ENCODE measurements at regions not wholly inside any gene's neighbourhood (a gene's known extent, or its start where the extent isn't known, plus 50 kb on each side); places are given as distances from the start of the nearest gene placed in this dataset.

DNA sequence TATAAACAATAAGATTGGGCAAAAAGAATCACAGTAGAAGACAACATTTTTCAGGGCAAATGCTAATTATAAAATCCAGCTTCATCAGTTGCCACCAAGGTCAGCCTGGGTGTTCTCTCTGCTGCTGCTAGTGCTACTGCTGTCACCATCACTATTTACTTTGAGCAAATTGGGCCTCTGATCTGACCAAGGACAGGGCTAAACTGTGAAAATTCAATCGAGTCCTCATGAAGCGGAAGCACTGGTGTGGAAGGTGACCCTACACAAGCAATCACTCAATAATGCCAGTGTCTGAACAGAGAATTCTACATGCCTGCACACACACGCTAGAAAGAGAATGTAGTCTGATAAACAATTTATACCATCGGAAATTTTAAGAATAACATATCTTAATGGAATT, 122.9 kb upstream of the TTC29 start:
- H3K27ac ChIP-seq: no peak overlapping the region
- no peak overlapping the region for H3K4me3 ChIP-seq
- no peak for DNase-seq
- H3K36me3 ChIP-seq: no peaks in the 10 kb centered on the region
- no peaks in the 10 kb centered on the region for H3K9me3 ChIP-seq (replicated peaks)
- no peaks in the 10 kb centered on the region for H3K4me1 ChIP-seq
- no peaks in the 10 kb centered on the region for H3K27me3 ChIP-seq

DNA sequence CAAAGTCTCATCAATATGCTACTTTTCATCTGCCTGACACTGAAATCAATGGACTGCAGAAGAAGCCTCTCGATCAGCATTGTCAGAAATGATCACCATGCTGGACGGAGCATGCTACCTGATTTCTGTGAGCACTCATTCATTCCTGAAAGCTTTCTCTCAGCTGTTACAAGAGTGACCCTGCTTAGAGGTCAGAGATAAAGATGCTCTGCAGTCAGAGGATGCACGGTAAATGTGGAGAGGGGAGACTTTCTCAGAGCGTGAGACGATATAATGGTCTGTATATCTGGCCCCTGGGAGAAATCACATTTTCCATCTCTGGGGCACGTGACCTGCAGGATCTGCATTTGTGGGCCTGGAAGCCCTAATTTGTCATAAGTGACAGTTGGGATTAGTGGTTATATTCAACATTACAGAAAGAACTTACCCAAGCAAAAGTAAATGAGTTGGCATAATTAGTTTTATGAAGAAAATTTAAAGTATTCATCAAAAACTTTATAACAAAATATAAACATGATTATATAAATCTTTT, 125.6 kb upstream of the TTC29 start:
- no peaks in the 10 kb centered on the region for H3K36me3 ChIP-seq
- H3K27me3 ChIP-seq: no peaks in the 10 kb centered on the region
- H3K27ac ChIP-seq: no peak overlapping the region
- H3K4me1 ChIP-seq: no peaks in the 10 kb centered on the region
- no peak overlapping the region for H3K4me3 ChIP-seq
- DNase-seq: no peak
- H3K9me3 ChIP-seq (replicated peaks): no peaks in the 10 kb centered on the region

DNA sequence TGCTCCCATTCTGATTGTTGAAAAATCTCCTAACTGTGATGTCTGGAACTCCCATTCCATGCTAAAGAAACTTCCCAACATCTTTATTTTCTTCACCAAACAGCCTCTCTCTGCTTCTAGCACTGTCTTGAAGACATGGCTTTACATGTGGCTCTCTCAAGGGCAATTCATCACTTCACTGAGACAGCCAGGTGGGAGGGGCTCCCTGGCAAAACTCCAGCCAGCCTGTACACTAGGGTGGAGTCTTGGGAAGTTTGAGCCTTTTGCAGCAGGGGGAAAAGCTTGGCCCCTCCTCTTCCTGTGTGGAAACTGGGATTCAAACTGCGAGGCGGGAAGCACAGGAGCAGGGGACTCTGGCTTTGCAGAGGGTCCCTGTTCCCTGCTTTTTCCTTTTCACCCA, 130.5 kb upstream of the TTC29 start:
- H3K27ac ChIP-seq: no peak overlapping the region
- H3K36me3 ChIP-seq: no peaks in the 10 kb centered on the region
- no peaks in the 10 kb centered on the region for H3K4me1 ChIP-seq
- no peak overlapping the region for H3K4me3 ChIP-seq
- H3K27me3 ChIP-seq: no peaks in the 10 kb centered on the region
- no peak for DNase-seq
- no peaks in the 10 kb centered on the region for H3K9me3 ChIP-seq (replicated peaks)

DNA sequence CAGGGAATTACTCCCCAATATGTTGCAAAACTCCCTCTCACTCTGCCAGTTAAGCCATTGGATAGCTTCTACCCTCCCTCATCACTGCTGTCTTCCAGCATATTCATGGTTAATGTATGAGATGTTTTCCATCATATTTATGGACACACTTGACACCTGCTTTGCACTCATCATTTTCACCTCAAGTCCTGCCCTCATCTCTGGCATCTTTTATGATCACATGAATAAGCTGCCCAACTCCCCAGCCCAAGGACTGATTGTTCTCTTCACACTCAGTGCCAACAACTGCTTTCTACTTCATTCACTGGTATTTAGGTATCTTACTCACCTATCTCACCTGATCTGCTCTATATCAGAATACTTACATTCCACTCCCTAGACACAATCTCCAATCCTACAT, 131.1 kb upstream of the TTC29 start:
- Histone ChIP-seq H3K4me1 (no peaks in the 10 kb centered on the region), H3K27ac (no peak overlapping the region), H3K27me3 (no peaks in the 10 kb centered on the region), H3K4me3 (no peak overlapping the region), H3K9me3 (replicated peaks) (no peaks in the 10 kb centered on the region), H3K36me3 (no peaks in the 10 kb centered on the region)
- no peak for DNase-seq

DNA sequence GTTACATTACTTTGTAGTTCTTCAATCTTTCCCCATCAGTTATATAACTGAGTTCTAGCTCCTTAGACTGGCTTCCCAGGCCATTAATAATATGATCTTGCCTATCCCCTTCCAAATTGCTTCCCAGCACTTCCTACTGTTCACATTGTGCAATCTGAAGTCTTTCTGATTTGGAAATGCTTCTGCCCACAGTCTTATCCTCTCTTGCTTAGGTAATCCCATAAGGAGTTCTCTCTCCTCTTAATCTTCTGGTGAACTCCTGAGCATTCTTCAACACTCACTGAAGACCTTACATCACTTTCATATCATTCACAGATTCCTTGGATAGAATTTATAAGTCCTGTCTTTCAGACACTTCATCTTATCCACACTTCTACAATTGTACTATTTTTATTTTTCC, 132.7 kb upstream of the TTC29 start:
- H3K36me3 ChIP-seq: no peaks in the 10 kb centered on the region
- DNase-seq: no peak
- H3K4me3 ChIP-seq: no peak overlapping the region
- H3K27me3 ChIP-seq: no peaks in the 10 kb centered on the region
- H3K9me3 ChIP-seq (replicated peaks): no peaks in the 10 kb centered on the region
- H3K4me1 ChIP-seq: no peaks in the 10 kb centered on the region
- H3K27ac ChIP-seq: no peak overlapping the region

DNA sequence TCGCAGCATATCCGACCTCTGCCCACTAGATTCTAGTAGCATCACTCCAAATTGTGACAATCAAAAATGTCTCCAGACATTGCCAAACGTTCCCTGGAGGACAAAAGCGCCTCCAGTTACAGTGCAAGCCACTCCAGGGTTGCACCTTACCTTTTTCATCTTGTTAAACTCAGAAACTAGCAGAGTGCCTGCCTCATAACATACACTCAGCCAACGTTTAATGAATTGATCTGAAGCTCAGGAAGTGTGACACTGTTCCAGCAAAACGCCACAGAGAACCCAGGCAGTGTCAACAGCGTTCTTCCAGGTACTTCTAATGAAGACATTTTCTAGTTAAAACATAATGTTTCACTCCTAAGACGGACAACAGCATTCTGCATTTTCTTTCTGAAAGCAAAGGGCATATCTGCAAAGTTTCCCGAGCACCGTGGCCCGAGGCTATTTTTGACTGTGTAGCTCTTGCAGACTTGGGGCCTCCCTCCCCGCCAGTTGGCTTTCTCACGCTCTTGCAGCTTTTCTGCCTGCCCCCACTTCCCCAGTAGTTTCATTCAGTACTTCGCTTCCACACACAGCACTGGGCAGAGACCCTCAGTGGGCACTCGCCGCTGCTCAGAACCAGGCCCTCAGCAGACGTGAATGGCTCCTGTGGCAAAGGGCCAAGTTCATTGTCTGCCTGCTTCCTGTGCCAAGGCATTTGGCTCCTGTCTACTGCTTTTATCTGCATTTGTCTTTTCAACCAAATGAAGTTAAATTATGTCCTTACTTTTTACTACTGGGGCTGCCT, 133.4 kb upstream of the TTC29 start:
- no peaks in the 10 kb centered on the region for H3K27me3 ChIP-seq
- H3K4me3 ChIP-seq: no peak overlapping the region
- no peaks in the 10 kb centered on the region for H3K9me3 ChIP-seq (replicated peaks)
- peak in 1 of 2 experiments; percentile 17 for DNase-seq
- no peak overlapping the region for H3K27ac ChIP-seq
- no peaks in the 10 kb centered on the region for H3K36me3 ChIP-seq
- no peaks in the 10 kb centered on the region for H3K4me1 ChIP-seq

DNA sequence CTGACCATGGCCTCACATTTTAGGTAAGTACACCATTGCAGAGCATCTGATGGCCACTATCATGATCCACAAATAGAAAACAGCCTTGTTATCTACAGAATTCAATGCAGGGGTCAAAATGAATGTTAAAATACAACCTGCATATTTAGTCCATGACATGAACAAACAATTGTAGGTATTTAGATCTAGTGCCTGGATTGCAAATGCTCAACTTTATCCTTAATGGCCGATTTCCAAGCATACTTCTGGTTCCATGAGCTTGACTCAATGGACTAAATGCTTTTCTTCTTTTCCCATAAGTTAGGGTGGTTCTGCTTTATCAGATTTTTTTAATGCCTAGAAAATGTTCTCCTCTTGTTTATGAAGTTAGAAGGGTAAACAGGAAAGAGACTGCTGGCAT, 139.2 kb upstream of the TTC29 start:
- Histone ChIP-seq H3K4me3 (no peak overlapping the region), H3K27ac (no peak overlapping the region), H3K9me3 (replicated peaks) (no peaks in the 10 kb centered on the region), H3K36me3 (no peaks in the 10 kb centered on the region), H3K4me1 (no peaks in the 10 kb centered on the region), H3K27me3 (no peaks in the 10 kb centered on the region)
- no peak for DNase-seq

DNA sequence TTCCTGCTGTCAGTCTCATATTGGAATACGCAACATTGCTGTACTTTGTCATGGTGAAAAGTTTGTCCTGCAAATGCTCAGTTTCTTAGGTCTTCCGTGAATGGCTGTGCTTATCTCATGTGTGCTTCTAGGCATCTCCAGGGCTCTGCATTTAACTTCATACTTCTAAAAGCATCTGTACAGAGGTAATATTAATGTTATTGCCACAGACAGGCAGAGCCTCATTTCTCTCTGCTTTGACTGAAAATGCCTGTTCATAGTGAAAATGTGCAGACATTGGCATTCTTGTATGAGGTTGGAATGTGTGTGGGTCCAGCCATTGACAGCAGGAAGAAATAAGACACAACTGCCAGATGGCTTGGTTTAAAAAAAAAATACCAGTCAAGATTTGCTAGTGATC, 140.1 kb upstream of the TTC29 start:
- Histone ChIP-seq H3K27ac (no peak overlapping the region), H3K9me3 (replicated peaks) (no peaks in the 10 kb centered on the region), H3K4me1 (no peaks in the 10 kb centered on the region), H3K27me3 (no peaks in the 10 kb centered on the region), H3K4me3 (no peak overlapping the region), H3K36me3 (no peaks in the 10 kb centered on the region)
- no peak for DNase-seq

DNA sequence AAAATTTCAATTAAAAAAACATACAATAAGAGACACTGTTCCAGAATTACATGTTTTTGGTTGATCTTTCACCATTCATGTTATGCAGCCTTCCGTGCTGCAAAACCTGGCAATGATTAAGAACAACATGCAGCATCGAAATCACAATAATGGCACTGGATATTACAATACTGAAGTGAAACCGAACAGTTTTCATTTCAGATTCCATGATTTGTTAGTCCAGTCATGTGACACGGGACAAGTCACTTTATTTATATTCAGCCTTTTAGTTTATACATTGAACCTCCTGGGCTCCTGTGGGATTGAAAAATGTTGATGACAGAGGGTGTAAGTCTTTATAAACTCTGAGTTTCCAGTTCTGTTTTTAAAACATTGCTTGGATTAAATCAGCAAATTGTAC, 142.5 kb upstream of the TTC29 start:
- Histone ChIP-seq H3K27me3 (no peaks in the 10 kb centered on the region), H3K27ac (no peak overlapping the region), H3K36me3 (no peaks in the 10 kb centered on the region), H3K4me3 (no peak overlapping the region), H3K9me3 (replicated peaks) (no peaks in the 10 kb centered on the region), H3K4me1 (no peaks in the 10 kb centered on the region)
- DNase-seq: no peak

DNA sequence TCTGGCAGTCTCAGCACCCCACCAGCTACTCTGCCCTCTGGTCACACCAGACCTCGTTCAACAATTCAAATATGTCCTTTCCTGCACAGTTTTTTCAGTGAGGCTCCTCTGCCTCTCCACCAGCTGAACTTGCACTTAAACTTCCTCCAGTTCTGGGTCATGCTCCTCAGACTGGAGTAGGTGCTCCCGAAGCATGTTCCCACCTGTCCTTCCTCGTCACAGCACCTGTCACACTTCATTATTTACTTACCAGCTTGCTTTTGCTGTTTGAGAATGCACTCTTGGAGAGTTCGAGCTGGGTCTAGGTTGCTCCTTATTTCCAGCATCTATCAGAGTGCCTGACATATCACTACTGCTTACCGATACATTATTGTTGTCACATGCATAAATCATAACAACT, 144.8 kb upstream of the TTC29 start:
- H3K4me1 ChIP-seq: no peaks in the 10 kb centered on the region
- no peaks in the 10 kb centered on the region for H3K36me3 ChIP-seq
- H3K4me3 ChIP-seq: no peak overlapping the region
- DNase-seq: peak; percentile 63 to 75
- H3K27me3 ChIP-seq: no peaks in the 10 kb centered on the region
- H3K9me3 ChIP-seq (replicated peaks): no peaks in the 10 kb centered on the region
- no peak overlapping the region for H3K27ac ChIP-seq

DNA sequence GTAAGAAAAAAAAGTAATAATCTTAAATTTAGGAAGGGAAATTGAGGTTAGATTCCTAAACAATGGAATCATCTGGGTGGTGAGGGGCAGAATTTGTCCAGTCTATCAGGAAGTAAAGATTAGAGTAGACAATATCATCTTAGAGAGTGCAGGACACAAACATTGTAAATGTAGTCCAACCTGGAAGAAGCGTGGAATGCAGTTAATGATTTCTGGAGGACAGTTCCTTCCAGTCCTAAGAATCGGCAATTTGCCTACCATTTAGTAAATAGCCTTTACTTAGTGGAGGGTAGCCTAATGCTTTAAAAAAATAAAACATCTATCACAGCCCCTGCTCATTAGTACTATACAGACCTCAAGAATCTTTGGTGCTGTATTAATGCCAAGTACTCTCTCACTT, 147.5 kb upstream of the TTC29 start:
- no peaks in the 10 kb centered on the region for H3K36me3 ChIP-seq
- no peak for DNase-seq

DNA sequence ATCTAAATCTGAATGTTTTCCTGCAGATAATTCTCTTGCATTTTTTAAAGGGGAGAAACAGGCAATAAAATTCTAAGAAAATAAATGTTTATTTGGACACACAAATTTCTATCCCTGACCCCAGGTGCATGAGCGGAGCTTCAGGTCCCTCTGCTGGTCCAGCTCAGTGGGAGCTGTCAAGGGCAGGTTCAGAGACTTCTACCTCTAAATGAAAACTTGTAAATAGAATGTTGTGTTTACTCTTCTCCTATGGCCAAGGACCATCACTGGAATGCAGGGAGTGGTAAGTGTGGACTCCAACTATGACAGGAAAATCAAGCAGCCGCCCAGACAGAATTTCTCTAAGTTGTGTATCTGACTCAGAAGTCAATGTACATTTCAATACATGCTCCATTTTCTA, 148.6 kb upstream of the TTC29 start:
- H3K4me1 ChIP-seq: no peaks in the 10 kb centered on the region
- no peak for DNase-seq
- H3K36me3 ChIP-seq: no peaks in the 10 kb centered on the region
- H3K9me3 ChIP-seq (replicated peaks): no peaks in the 10 kb centered on the region
- H3K27me3 ChIP-seq: no peaks in the 10 kb centered on the region
- H3K27ac ChIP-seq: no peak overlapping the region
- no peak overlapping the region for H3K4me3 ChIP-seq

More for the DNA sequence above, 147.5 kb upstream of the TTC29 start:
- no peaks in the 10 kb centered on the region for H3K9me3 ChIP-seq (replicated peaks)
- H3K4me3 ChIP-seq: no peak overlapping the region
- no peak overlapping the region for H3K27ac ChIP-seq
- H3K27me3 ChIP-seq: no peaks in the 10 kb centered on the region
- no peaks in the 10 kb centered on the region for H3K4me1 ChIP-seq

DNA sequence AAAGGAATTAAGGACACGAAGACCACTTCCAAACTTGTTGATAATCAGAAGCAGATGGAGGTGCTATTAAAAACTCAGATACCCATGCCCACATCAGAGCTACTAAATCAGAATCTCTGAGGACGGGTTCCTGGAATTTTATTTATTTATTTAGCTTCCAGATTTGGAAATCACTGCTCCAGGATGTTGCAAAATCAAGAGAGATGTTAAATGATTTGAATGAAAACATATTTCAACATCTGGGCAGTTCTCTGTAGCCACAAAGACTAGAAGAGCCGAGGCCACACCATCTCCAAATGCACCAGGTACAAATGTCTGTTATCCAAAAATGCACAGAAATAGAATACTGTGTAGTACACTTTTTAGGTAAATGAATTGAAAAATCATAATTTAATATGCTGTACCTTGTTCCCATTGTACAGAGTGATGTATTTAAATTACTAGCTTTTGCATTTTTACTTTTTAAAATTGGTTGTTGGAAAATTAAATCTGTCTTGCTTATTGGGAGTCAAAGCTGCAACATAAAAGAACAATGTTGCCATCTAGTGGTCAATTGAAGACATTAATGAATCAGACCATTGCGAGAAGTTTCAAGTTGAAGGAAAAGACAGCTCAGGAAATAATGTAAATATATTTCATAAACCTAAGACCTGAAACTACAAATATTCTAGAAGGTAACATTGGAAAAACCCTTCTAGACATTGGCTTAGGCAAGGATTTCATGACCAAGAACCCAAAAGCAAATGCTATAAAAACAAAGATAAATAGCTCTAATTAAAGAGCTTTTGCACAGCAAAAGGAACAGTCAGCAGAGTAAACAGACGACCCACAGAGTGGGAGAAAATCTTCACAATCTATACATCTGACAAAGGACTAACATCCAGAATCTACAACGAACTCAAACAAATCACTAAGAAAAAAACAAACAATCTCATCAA, 151.3 kb upstream of the TTC29 start:
- H3K27me3 ChIP-seq: no peaks in the 10 kb centered on the region
- DNase-seq: peak in 1 of 2 experiments; percentile 62

DNA sequence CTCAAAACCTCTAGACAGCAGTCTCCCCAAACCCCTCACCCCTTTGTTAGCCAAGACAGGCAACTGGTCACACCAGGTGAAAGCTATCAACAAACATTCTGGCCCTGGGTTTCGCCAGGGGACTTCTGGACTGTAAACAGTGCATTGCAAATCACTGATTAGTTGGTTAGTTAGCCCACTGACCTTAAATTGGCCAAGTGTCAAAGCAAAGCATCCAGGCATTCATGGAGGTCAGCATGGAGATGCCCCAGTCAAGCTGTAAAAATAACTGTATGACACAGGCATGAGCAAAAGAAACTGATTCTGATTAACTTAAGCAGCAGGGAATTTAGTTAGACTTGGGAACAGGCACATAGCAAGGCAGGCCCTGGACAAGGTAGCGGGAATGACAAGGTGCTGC, 156.0 kb upstream of the TTC29 start:
- H3K27ac ChIP-seq: no peak overlapping the region
- H3K27me3 ChIP-seq: no peaks in the 10 kb centered on the region
- no peak for DNase-seq
- no peaks in the 10 kb centered on the region for H3K36me3 ChIP-seq
- H3K4me1 ChIP-seq: no peaks in the 10 kb centered on the region
- H3K4me3 ChIP-seq: no peak overlapping the region
- no peaks in the 10 kb centered on the region for H3K9me3 ChIP-seq (replicated peaks)

More for the DNA sequence above, 151.3 kb upstream of the TTC29 start:
- H3K4me3 ChIP-seq: no peak overlapping the region
- H3K4me1 ChIP-seq: no peaks in the 10 kb centered on the region
- H3K9me3 ChIP-seq (replicated peaks): no peaks in the 10 kb centered on the region
- H3K27ac ChIP-seq: no peak overlapping the region
- no peaks in the 10 kb centered on the region for H3K36me3 ChIP-seq

DNA sequence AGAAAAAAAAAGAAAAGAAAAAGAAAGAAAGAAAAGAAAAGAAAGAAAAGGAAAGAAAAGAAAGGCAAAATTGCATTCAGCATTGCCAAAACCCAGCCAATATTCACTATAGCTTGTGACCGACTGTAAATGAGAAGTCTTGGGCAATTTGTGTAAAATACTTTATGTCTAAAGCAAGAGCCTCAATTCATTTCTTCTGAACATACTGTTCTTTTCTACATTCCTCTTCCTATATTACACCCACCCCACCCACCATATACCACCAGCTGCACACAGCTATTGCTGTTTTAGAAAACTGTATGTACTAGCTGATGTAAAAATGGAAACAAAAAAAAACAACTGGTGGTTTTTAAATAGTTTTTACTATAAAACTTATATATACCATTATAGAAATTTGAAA, 156.9 kb upstream of the TTC29 start:
- H3K27ac ChIP-seq: no peak overlapping the region
- no peaks in the 10 kb centered on the region for H3K9me3 ChIP-seq (replicated peaks)
- H3K4me3 ChIP-seq: no peak overlapping the region
- no peaks in the 10 kb centered on the region for H3K36me3 ChIP-seq
- DNase-seq: no peak
- no peaks in the 10 kb centered on the region for H3K27me3 ChIP-seq
- no peaks in the 10 kb centered on the region for H3K4me1 ChIP-seq

Data from SJCRH30 (cell line).